Fibroblast of lung (primary cell): ENCODE measurements at regions not wholly inside any gene's neighbourhood (a gene's known extent, or its start where the extent isn't known, plus 50 kb on each side); places are given as distances from the start of the nearest gene placed in this dataset.

Source experiments
- CTCF ChIP-seq, 2 donors: IDR thresholded peaks in 1 of 2; conservative IDR thresholded peaks in 1 of 2; 1 replicate in 1 of 2; 2 replicates in 1 of 2; pipeline ENCODE4 v1.5.1; 2011 to 2012; ENCODE audit warnings: low read length in 2 of 2, control low read depth in 1 of 2, inconsistent platforms in 1 of 2, low read depth in 1 of 2, mild to moderate bottlenecking in 1 of 2
- EZH2 ChIP-seq: IDR thresholded peaks from 2 replicates; pipeline ENCODE4 v1.5.1; 2012; ENCODE audit warnings: low read length, control low read depth, mild to moderate bottlenecking; ENCODE audit errors: missing control alignments

- TF ChIP-seq CTCF (conservative IDR thresholded peaks at IDR 0.05 in 1 of 2, IDR thresholded peaks at IDR 0.05 in 1 of 2; ENCODE audit: low read depth in 1 of 2, low read length in 2 of 2), result no peak
- TF ChIP-seq EZH2, result no peak
Measured at GRCh38 chr4:161143375-161143774, 1020.4 kb downstream of the FSTL5 start.
